ENCODE measurements at regions not wholly inside any gene's neighbourhood (a gene's known extent, or its start where the extent isn't known, plus 50 kb on each side); places are given as distances from the start of the nearest gene placed in this dataset.

- H3K9ac ChIP-seq (ENCODE audit: insufficient read depth in 1 of 2, low read length in 2 of 2) = no peak overlapping the region
- no peaks in the 10 kb centered on the region for H3K36me3 ChIP-seq (ENCODE audit: control insufficient read depth in 4 of 4, insufficient read depth in 4 of 4, low read length in 4 of 4)
- DNase-seq (no peak), ATAC-seq (ENCODE audit: insufficient read depth, low FRiP score) (no peak)
- H3K27ac ChIP-seq (ENCODE audit: low read depth in 1 of 2, low read length in 1 of 2) = no peak overlapping the region
- no peak overlapping the region for H3K4me3 ChIP-seq
- no peaks in the 10 kb centered on the region for H3K9me3 ChIP-seq (ENCODE audit: control insufficient read depth in 4 of 4, insufficient read depth in 3 of 4, low read length in 3 of 4)
- no peak for TF ChIP-seq CTCF (IDR thresholded peaks at IDR 0.05; ENCODE audit: control extremely low read depth, extremely low read depth)
- H3K4me1 ChIP-seq (ENCODE audit: control insufficient read depth in 5 of 5, insufficient read depth in 5 of 5, low read length in 5 of 5) = peaks cover 0 to 34% (median 3%) of the 10 kb centered on the region in 5 donors
- no peaks in the 10 kb centered on the region for H3K27me3 ChIP-seq (ENCODE audit: control insufficient read depth in 3 of 3, insufficient read depth in 3 of 3, low read length in 2 of 3)
- 85 to 95% methylated on average over 3 of the region's 3 CpGs for WGBS, 2 donors
Measured at GRCh38 chr9:86578722-86579121, 224.5 kb upstream of the TUT7 start.

GRCh38 chr9:86577420-86578333, 223.5 kb upstream of the TUT7 start:
- H3K9me3 ChIP-seq (ENCODE audit: control insufficient read depth in 4 of 4, insufficient read depth in 3 of 4, low read length in 3 of 4) = no peaks in the 10 kb centered on the region
- no peaks in the 10 kb centered on the region for H3K36me3 ChIP-seq (ENCODE audit: control insufficient read depth in 4 of 4, insufficient read depth in 4 of 4, low read length in 4 of 4)
- ATAC-seq (ENCODE audit: insufficient read depth, low FRiP score) = peak; percentile 6
- peak; percentile 62 to 73 (median 63) for DNase-seq
- no peaks in the 10 kb centered on the region for H3K27me3 ChIP-seq (ENCODE audit: control insufficient read depth in 3 of 3, insufficient read depth in 3 of 3, low read length in 2 of 3)
- no peak for TF ChIP-seq CTCF (IDR thresholded peaks at IDR 0.05; ENCODE audit: control extremely low read depth, extremely low read depth)
- 87 to 88% methylated on average over 30 of the region's 30 CpGs for WGBS, 2 donors
- H3K27ac ChIP-seq (ENCODE audit: low read depth in 1 of 2, low read length in 1 of 2) = no peak overlapping the region
- H3K4me3 ChIP-seq = no peak overlapping the region
- H3K9ac ChIP-seq (ENCODE audit: insufficient read depth in 1 of 2, low read length in 2 of 2) = no peak overlapping the region
- peaks cover 0 to 34% (median 2%) of the 10 kb centered on the region in 5 donors for H3K4me1 ChIP-seq (ENCODE audit: control insufficient read depth in 5 of 5, insufficient read depth in 5 of 5, low read length in 5 of 5)

GRCh38 chr9:86575825-86576525, 221.8 kb upstream of the TUT7 start:
- 73 to 78% methylated on average over 9 of the region's 9 CpGs for WGBS, 2 donors
- Histone ChIP-seq H3K4me1 (ENCODE audit: control insufficient read depth in 5 of 5, insufficient read depth in 5 of 5, low read length in 5 of 5) (peaks cover 0 to 34% (median 2%) of the 10 kb centered on the region in 5 donors), H3K4me3 (no peak overlapping the region), H3K27ac (ENCODE audit: low read depth in 1 of 2, low read length in 1 of 2) (peak overlapping the region in 1 of 2 donors; percentile 45), H3K36me3 (ENCODE audit: control insufficient read depth in 4 of 4, insufficient read depth in 4 of 4, low read length in 4 of 4) (no peaks in the 10 kb centered on the region), H3K9ac (ENCODE audit: insufficient read depth in 1 of 2, low read length in 2 of 2) (no peak overlapping the region), H3K27me3 (ENCODE audit: control insufficient read depth in 3 of 3, insufficient read depth in 3 of 3, low read length in 2 of 3) (no peaks in the 10 kb centered on the region), H3K9me3 (ENCODE audit: control insufficient read depth in 4 of 4, insufficient read depth in 3 of 4, low read length in 3 of 4) (no peaks in the 10 kb centered on the region)
- no peak for TF ChIP-seq CTCF (IDR thresholded peaks at IDR 0.05; ENCODE audit: control extremely low read depth, extremely low read depth)
- no peak for ATAC-seq (ENCODE audit: insufficient read depth, low FRiP score)
- peak in 1 of 3 donors; percentile 14 for DNase-seq

Measured in lung (tissue), 11 donors.